Fibroblast of mammary gland (primary cell): ENCODE measurements at regions not wholly inside any gene's neighbourhood (a gene's known extent, or its start where the extent isn't known, plus 50 kb on each side); places are given as distances from the start of the nearest gene placed in this dataset.

ENCODE experiments used
- DNase-seq: peaks from one replicate; pipeline ENCODE4 v3.0.0-alpha.2; 2010; ENCODE audit warnings: low read depth
- H3K4me3 ChIP-seq: 2 replicates; pipeline ENCODE4 v1.5.1; 2011; ENCODE audit warnings: low read depth, mild to moderate bottlenecking, low read length, moderate library complexity; ENCODE audit not compliant: control insufficient read depth
- CTCF ChIP-seq: conservative IDR thresholded peaks from 2 replicates; pipeline ENCODE4 v1.5.1; 2011; ENCODE audit warnings: low read depth, low read length, inconsistent platforms; ENCODE audit not compliant: control insufficient read depth, insufficient read depth

GRCh38 chr3:148466980-148467740 lies 230.5 kb upstream of the AGTR1 start:
- TF ChIP-seq CTCF = no peak
- H3K4me3 ChIP-seq = no peak overlapping the region
- no peak for DNase-seq

- DNase-seq = no peak
- no peak overlapping the region for H3K4me3 ChIP-seq
- no peak for TF ChIP-seq CTCF
These were observed 220.3 kb upstream of the AGTR1 start for GRCh38 chr3:148477375-148477774.

DNA sequence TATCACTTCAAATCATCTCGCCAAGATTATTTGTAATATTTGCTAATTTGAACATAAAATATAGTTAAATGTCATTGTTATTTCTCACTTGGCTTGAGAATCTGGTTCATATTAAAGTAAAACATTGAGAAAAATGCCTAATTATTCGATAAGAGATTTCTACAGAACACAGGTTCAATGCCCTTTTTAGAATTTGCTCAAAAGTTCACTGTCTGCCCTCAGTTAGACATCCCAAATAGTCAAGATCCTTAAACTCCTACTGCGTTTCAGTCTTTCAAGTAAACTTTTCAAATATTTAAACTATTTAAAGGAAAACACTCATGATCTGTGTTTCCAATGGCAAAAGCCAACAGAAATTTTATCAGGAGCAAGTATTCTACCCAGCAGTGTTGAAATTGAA lies 204.1 kb upstream of the AGTR1 start:
- no peak for TF ChIP-seq CTCF
- no peak for DNase-seq
- no peak overlapping the region for H3K4me3 ChIP-seq

DNA sequence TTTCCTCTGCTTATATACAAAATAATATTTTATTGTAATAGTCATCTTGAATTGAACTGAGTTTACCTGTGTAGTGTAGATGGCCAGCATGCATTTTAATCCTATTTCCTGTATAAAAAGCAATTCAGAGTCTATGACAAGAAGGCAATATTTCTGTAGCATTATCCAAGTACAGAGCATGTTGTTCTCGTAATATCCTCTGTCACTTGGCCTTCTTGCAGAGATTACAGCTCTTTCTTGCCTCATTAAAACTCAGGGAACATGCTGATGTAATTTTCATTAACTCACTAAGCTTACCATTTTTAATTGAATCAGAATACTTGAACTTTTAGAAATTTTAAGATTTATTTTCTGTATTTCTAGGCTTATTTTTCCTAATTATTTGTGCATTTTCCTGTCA lies 203.3 kb upstream of the AGTR1 start:
- no peak for DNase-seq
- TF ChIP-seq CTCF = no peak

GRCh38 chr3:148500881-148501280 lies 196.8 kb upstream of the AGTR1 start:
- no peak overlapping the region for H3K4me3 ChIP-seq
- no peak for TF ChIP-seq CTCF
- no peak for DNase-seq

More for the DNA sequence above, 203.3 kb upstream of the AGTR1 start:
- H3K4me3 ChIP-seq = no peak overlapping the region

GRCh38 chr3:148510116-148510515 lies 187.6 kb upstream of the AGTR1 start:
- no peak for TF ChIP-seq CTCF
- no peak for DNase-seq
- no peak overlapping the region for H3K4me3 ChIP-seq

GRCh38 chr3:148510561-148510960 lies 187.1 kb upstream of the AGTR1 start:
- DNase-seq = no peak
- H3K4me3 ChIP-seq = no peak overlapping the region
- TF ChIP-seq CTCF = no peak
